Neural progenitor cell (in vitro differentiated cells): ENCODE measurements at regions not wholly inside any gene's neighbourhood (a gene's known extent, or its start where the extent isn't known, plus 50 kb on each side); places are given as distances from the start of the nearest gene placed in this dataset.

Experiments
- DNase-seq: peaks from one replicate; pipeline ENCODE4 v3.0.0-alpha.2; 2016; ENCODE audit warnings: low spot score
- H2AFZ ChIP-seq: fragments of 200-600 bp; sonication (generic); replicated peaks from 2 replicates; pipeline ENCODE4 v1.6.1; 2016; ENCODE audit warnings: antibody characterized with exemption
- H3F3A ChIP-seq: fragments of 200-600 bp; sonication (generic); 2 replicates; pipeline ENCODE4 v1.6.1; 2016; ENCODE audit warnings: antibody characterized with exemption, low read depth
- H3K27ac ChIP-seq: fragments of 200-600 bp; sonication (generic); 2 replicates; pipeline ENCODE4 v1.5.1; 2016; ENCODE audit warnings: mild to moderate bottlenecking
- H3K27me3 ChIP-seq: fragments of 200-600 bp; sonication (generic); 2 replicates; pipeline ENCODE4 v1.6.1; 2016; ENCODE audit warnings: mild to moderate bottlenecking, moderate library complexity
- H3K36me3 ChIP-seq: fragments of 200-600 bp; sonication (generic); 2 replicates; pipeline ENCODE4 v1.5.1; 2016
- H3K4me1 ChIP-seq: fragments of 200-600 bp; sonication (generic); 2 replicates; pipeline ENCODE4 v1.6.1; 2016; ENCODE audit warnings: mixed run types
- H3K4me2 ChIP-seq: fragments of 200-600 bp; sonication (generic); 2 replicates; pipeline ENCODE4 v1.6.1; 2016
- H3K4me3 ChIP-seq: fragments of 200-600 bp; sonication (generic); 2 replicates; pipeline ENCODE4 v1.5.1; 2016
- H3K79me2 ChIP-seq: fragments of 200-600 bp; sonication (generic); 2 replicates; pipeline ENCODE4 v1.6.1; 2016; ENCODE audit warnings: low read depth
- H3K9ac ChIP-seq: fragments of 200-600 bp; sonication (generic); 2 replicates; pipeline ENCODE4 v1.6.1; 2016
- H3K9me3 ChIP-seq: fragments of 200-600 bp; sonication (generic); 2 replicates; pipeline ENCODE4 v1.5.1; 2016; ENCODE audit warnings: low read depth
- H4K20me1 ChIP-seq: fragments of 200-600 bp; sonication (generic); 2 replicates; pipeline ENCODE4 v1.6.1; 2016; ENCODE audit warnings: low read depth
- H3K27ac Mint-ChIP-seq: 3 replicates; pipeline ENCODE4 v1.8.0; 2021; ENCODE audit warnings: mixed read lengths
- H3K27me3 Mint-ChIP-seq: 2 replicates; pipeline ENCODE4 v1.8.0; 2022; ENCODE audit warnings: low read depth, mild to moderate bottlenecking, inconsistent platforms, moderate library complexity, mixed read lengths; ENCODE audit not compliant: insufficient read depth
- H3K36me3 Mint-ChIP-seq: 3 replicates; pipeline ENCODE4 v1.8.0; 2021; ENCODE audit warnings: mixed read lengths
- H3K4me1 Mint-ChIP-seq: 3 replicates; pipeline ENCODE4 v1.8.0; 2021; ENCODE audit warnings: mixed read lengths
- H3K4me3 Mint-ChIP-seq: 3 replicates; pipeline ENCODE4 v1.8.0; 2021; ENCODE audit warnings: mild to moderate bottlenecking, moderate library complexity, mixed read lengths
- H3K9me3 Mint-ChIP-seq: 3 replicates; pipeline ENCODE4 v1.8.0; 2020; ENCODE audit warnings: mixed read lengths
- EZH2phosphoT487 ChIP-seq: fragments of 200-600 bp; sonication (generic); IDR thresholded peaks from 2 replicates; pipeline ENCODE4 v1.6.1; 2017; ENCODE audit warnings: antibody characterized with exemption

- Histone ChIP-seq H3K9me3 (no peaks in the 10 kb centered on the region), H3K27ac (no peak overlapping the region), H3K27me3 (no peaks in the 10 kb centered on the region), H3K79me2 (no peaks in the 10 kb centered on the region), H3K9ac (no peak overlapping the region), H2AFZ (no peak overlapping the region), H4K20me1 (no peaks in the 10 kb centered on the region), H3F3A (no peaks in the 10 kb centered on the region), H3K4me2 (no peak overlapping the region), H3K4me3 (no peak overlapping the region), H3K4me1 (no peaks in the 10 kb centered on the region), H3K36me3 (no peaks in the 10 kb centered on the region)
- Mint-ChIP-seq H3K36me3 (no peaks in the 10 kb centered on the region), H3K27ac (no peak overlapping the region), H3K27me3 (peaks cover 23% of the 10 kb centered on the region), H3K4me3 (no peak overlapping the region), H3K4me1 (no peaks in the 10 kb centered on the region), H3K9me3 (no peaks in the 10 kb centered on the region)
- no peak for TF ChIP-seq EZH2phosphoT487
- peak; percentile 76 for DNase-seq
Measured at GRCh38 chr15:73822998-73823397, 50.4 kb upstream of the TBC1D21 start.
